DMS53 (cell line): ENCODE measurements at regions not wholly inside any gene's neighbourhood (a gene's known extent, or its start where the extent isn't known, plus 50 kb on each side); places are given as distances from the start of the nearest gene placed in this dataset.
"Not testable (repeated sequence)": the region's sequence is repeated elsewhere in the genome, so short reads cannot be mapped to it uniquely, and the experiment has no call there.

ENCODE experiments used
- DNase-seq: peaks from one replicate; lab custom pipeline; 2025; lab: John Stamatoyannopoulos, UW

GRCh38 chr12:90593596-90594295, 361.2 kb downstream of the CCER1 start:
- DNase-seq, result no peak

- no peak for DNase-seq
These were observed 365.0 kb downstream of the CCER1 start for GRCh38 chr12:90589956-90590355.

- DNase-seq, result no peak
These were observed 369.2 kb downstream of the CCER1 start for GRCh38 chr12:90585640-90586304.

- peak; percentile 23 for DNase-seq
These were observed 378.3 kb downstream of the CCER1 start for GRCh38 chr12:90576707-90577106.

GRCh38 chr12:90575995-90576394, 379.0 kb downstream of the CCER1 start:
- DNase-seq, result peak; percentile 71

GRCh38 chr12:90574676-90575075, 380.3 kb downstream of the CCER1 start:
- no peak for DNase-seq

- peak; percentile 90 for DNase-seq
These were observed 382.2 kb downstream of the CCER1 start for GRCh38 chr12:90572778-90573177.

GRCh38 chr12:90569685-90570084, 385.3 kb downstream of the CCER1 start:
- DNase-seq, result no peak

- no peak for DNase-seq
These were observed 392.3 kb downstream of the CCER1 start for GRCh38 chr12:90562671-90563070.

- DNase-seq, result no peak
These were observed 406.4 kb downstream of the CCER1 start for GRCh38 chr12:90548595-90548994.

GRCh38 chr12:90546511-90546910, 408.5 kb downstream of the CCER1 start:
- peak; percentile 37 for DNase-seq

- no peak for DNase-seq
These were observed 411.1 kb downstream of the CCER1 start for GRCh38 chr12:90543841-90544240.

- no peak for DNase-seq
These were observed 411.6 kb downstream of the CCER1 start for GRCh38 chr12:90543374-90543773.

GRCh38 chr12:90542852-90543251, 412.1 kb downstream of the CCER1 start:
- not testable (repeated sequence) for DNase-seq

- DNase-seq, result not testable (repeated sequence)
These were observed 421.1 kb downstream of the CCER1 start for GRCh38 chr12:90533828-90534227.

- DNase-seq, result no peak
These were observed 434.8 kb downstream of the CCER1 start for GRCh38 chr12:90520002-90520734.

GRCh38 chr12:90519285-90519684, 435.7 kb downstream of the CCER1 start:
- no peak for DNase-seq

GRCh38 chr12:90515199-90516175, 439.5 kb downstream of the CCER1 start:
- DNase-seq, result no peak

GRCh38 chr12:90514325-90514724, 440.7 kb downstream of the CCER1 start:
- DNase-seq, result peak; percentile 58

- DNase-seq, result no peak
These were observed 442.5 kb downstream of the CCER1 start for GRCh38 chr12:90512518-90512917.

GRCh38 chr12:90510948-90511347, 444.0 kb downstream of the CCER1 start:
- DNase-seq, result peak; percentile 40

GRCh38 chr12:90504806-90505205, 450.2 kb downstream of the CCER1 start:
- DNase-seq, result no peak
